Mucosa of rectum (tissue), 2 donors: ENCODE measurements at regions not wholly inside any gene's neighbourhood (a gene's known extent, or its start where the extent isn't known, plus 50 kb on each side); places are given as distances from the start of the nearest gene placed in this dataset.

ENCODE experiments used
- H3K27ac ChIP-seq, 2 donors: one replicate each; pipeline ENCODE4 v1.7.0; 2013; ENCODE audit warnings: inconsistent platforms in 2 of 2, low read depth in 2 of 2, low read length in 2 of 2
- H3K27me3 ChIP-seq, 2 donors: one replicate each; pipeline ENCODE4 v1.7.0; 2013; ENCODE audit warnings: low read length in 2 of 2; ENCODE audit not compliant: control insufficient read depth in 2 of 2, insufficient read depth in 2 of 2
- H3K36me3 ChIP-seq, 2 donors: one replicate each; pipeline ENCODE4 v1.7.0; 2013; ENCODE audit warnings: low read length in 2 of 2; ENCODE audit not compliant: control insufficient read depth in 2 of 2, insufficient read depth in 2 of 2
- H3K4me1 ChIP-seq, 2 donors: one replicate each; pipeline ENCODE4 v1.7.0; 2013; ENCODE audit warnings: low read length in 2 of 2, mild to moderate bottlenecking in 1 of 2; ENCODE audit not compliant: control insufficient read depth in 2 of 2, insufficient read depth in 2 of 2
- H3K4me3 ChIP-seq, 2 donors: one replicate each; pipeline ENCODE4 v1.7.0; 2013; ENCODE audit warnings: low read length in 2 of 2
- H3K9ac ChIP-seq, 2 donors: one replicate each; pipeline ENCODE4 v1.7.0; 2013; ENCODE audit warnings: low read length in 2 of 2, low read depth in 1 of 2, mild to moderate bottlenecking in 1 of 2
- H3K9me3 ChIP-seq, 2 donors: one replicate each; pipeline ENCODE4 v1.7.0; 2013; ENCODE audit warnings: low read length in 2 of 2; ENCODE audit not compliant: control insufficient read depth in 2 of 2
- donor health status: healthy.
- donor health status: Normal muscosa, but diverticular disease.

GRCh38 chr10:71032887-71033286 lies 144.5 kb upstream of the PCBD1 start:
- H3K27me3 ChIP-seq, result peaks cover 0 to 3% of the 10 kb centered on the region in 2 donors
- H3K36me3 ChIP-seq, result no peaks in the 10 kb centered on the region
- no peaks in the 10 kb centered on the region for H3K9me3 ChIP-seq
- H3K4me1 ChIP-seq, result no peaks in the 10 kb centered on the region
- H3K9ac ChIP-seq, result no peak overlapping the region
- no peak overlapping the region for H3K4me3 ChIP-seq
- no peak overlapping the region for H3K27ac ChIP-seq

DNA sequence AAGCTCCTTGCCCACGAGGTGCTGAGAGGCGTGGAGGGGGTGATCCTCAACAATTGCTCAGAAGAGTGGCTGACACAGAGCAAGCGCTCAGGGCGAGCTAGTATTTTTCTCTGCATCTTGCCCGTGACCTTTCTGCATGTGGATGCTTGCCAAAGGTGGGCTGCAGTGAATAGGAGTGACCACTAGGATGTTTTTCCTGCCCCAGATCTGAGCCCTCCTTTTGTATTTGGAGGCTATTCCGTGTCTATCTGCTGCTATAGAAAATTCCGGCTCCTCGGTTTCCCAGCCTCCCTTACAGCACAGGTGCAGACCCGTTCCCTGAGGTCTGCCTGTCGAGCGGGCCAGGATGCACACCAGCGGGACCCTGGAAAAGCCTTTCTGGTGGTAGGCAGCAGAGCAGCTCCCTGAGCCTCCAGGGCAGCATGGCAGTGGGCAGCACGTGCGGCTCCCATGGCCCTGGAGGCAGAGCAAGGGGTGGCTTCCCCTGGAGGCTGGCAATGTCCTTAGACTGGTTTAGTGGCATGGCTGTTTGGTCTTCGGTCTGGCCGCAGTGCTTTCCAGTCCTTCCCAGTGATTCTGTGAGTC lies 145.1 kb upstream of the PCBD1 start:
- Histone ChIP-seq H3K27me3 (peaks cover 0 to 3% of the 10 kb centered on the region in 2 donors), H3K4me3 (no peak overlapping the region), H3K27ac (no peak overlapping the region), H3K9ac (no peak overlapping the region), H3K4me1 (no peaks in the 10 kb centered on the region), H3K9me3 (no peaks in the 10 kb centered on the region), H3K36me3 (no peaks in the 10 kb centered on the region)

GRCh38 chr10:71035511-71036296 lies 147.3 kb upstream of the PCBD1 start:
- Histone ChIP-seq H3K27me3 (peaks cover 0 to 3% of the 10 kb centered on the region in 2 donors), H3K4me3 (no peak overlapping the region), H3K9ac (no peak overlapping the region), H3K27ac (no peak overlapping the region), H3K9me3 (no peaks in the 10 kb centered on the region), H3K36me3 (no peaks in the 10 kb centered on the region), H3K4me1 (no peaks in the 10 kb centered on the region)

- H3K9ac ChIP-seq, result no peak overlapping the region
- H3K27me3 ChIP-seq, result peaks cover 0 to 3% of the 10 kb centered on the region in 2 donors
- H3K4me1 ChIP-seq, result no peaks in the 10 kb centered on the region
- H3K36me3 ChIP-seq, result no peaks in the 10 kb centered on the region
- no peak overlapping the region for H3K4me3 ChIP-seq
- no peaks in the 10 kb centered on the region for H3K9me3 ChIP-seq
- H3K27ac ChIP-seq, result no peak overlapping the region
Observed at GRCh38 chr10:71036297-71036966, 148.1 kb upstream of the PCBD1 start.

GRCh38 chr10:71038091-71038633 lies 149.8 kb upstream of the PCBD1 start:
- Histone ChIP-seq H3K27me3 (no peaks in the 10 kb centered on the region), H3K4me1 (no peaks in the 10 kb centered on the region), H3K27ac (no peak overlapping the region), H3K9me3 (no peaks in the 10 kb centered on the region), H3K9ac (no peak overlapping the region), H3K36me3 (no peaks in the 10 kb centered on the region), H3K4me3 (no peak overlapping the region)

DNA sequence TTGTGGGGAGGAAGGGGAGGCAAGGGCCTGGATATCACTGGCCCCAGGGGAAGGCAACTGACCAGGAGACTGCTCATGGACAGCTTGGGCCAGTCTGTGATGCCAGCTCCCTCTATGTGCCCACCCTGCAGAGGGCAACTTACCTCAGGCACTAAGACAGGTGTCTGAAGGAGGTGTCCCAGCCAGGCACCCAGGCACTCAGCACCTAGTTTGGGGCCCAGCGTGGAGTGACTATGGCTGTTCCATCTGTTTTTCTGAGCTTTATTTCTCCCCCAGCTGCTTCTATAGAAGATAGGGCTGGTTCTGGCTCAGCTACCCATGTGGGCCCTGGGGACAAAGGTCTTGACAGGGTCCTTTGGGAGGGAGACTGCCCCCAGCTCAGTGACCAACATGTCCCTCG lies 150.6 kb upstream of the PCBD1 start:
- Histone ChIP-seq H3K4me3 (no peak overlapping the region), H3K9ac (no peak overlapping the region), H3K9me3 (no peaks in the 10 kb centered on the region), H3K27me3 (no peaks in the 10 kb centered on the region), H3K36me3 (no peaks in the 10 kb centered on the region), H3K4me1 (no peaks in the 10 kb centered on the region), H3K27ac (no peak overlapping the region)

DNA sequence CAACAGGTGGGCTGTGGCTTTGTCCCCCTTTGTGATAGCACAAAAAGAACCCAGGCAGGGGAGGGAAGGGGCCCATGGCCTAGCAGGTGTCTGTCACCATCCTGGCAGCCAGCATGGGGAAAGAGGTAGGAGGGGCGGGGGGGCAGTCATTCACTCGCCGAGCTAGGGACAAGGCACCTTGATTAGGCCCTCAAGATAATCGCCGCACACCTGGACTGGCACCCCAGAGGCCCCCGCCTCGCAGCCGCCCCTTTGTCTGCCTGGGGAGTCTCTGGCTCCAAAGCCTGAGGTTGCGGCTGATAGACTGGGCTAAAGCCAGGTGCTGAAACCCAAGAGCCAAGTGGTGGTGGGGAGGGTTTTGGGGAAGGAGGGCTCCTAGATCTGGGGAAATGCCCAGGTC lies 151.2 kb upstream of the PCBD1 start:
- no peaks in the 10 kb centered on the region for H3K9me3 ChIP-seq

GRCh38 chr10:71040343-71040742 lies 152.0 kb upstream of the PCBD1 start:
- Histone ChIP-seq H3K4me3 (no peak overlapping the region), H3K36me3 (no peaks in the 10 kb centered on the region), H3K9ac (no peak overlapping the region), H3K4me1 (no peaks in the 10 kb centered on the region), H3K9me3 (no peaks in the 10 kb centered on the region), H3K27ac (no peak overlapping the region), H3K27me3 (no peaks in the 10 kb centered on the region)

More for the DNA sequence above, 151.2 kb upstream of the PCBD1 start:
- Histone ChIP-seq H3K36me3 (no peaks in the 10 kb centered on the region), H3K4me1 (no peaks in the 10 kb centered on the region), H3K9ac (no peak overlapping the region), H3K27me3 (no peaks in the 10 kb centered on the region), H3K27ac (no peak overlapping the region), H3K4me3 (no peak overlapping the region)

DNA sequence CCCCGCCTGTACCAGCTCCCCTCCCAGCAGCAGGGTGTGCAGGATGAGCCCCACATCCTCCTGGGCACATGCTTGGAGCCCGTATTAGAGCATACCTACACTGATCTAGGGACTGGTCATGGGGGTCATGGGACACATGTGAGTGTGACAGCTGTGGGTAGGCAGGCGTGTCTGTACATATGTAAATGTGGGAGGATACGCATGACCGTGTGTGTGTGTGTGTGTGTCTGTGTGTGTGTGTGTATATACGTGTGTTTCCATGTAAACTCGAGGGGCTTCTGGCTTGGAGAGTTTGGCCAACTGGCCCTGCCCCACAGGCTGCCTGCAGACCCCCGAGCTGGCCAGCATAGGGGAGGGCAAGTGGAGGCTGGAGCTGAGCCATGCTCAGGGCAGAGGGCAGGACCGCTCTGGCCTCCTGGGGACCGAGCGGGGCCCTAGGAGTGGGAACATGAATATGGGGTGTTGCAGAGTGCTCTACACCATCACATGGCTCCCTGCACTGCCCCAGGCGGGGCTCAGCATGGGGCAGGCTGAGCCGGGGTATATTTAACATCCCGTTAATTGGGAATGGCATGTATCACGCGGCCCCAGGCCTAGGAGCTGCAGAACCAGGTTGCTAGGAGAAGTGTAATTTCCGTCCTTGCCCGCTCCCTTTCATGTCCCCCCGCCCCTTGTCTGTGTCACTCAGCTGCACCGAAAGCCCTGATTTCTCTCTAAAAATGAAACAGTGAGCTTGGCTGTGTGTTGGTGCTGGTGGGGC lies 152.7 kb upstream of the PCBD1 start:
- no peak overlapping the region for H3K9ac ChIP-seq
- no peaks in the 10 kb centered on the region for H3K9me3 ChIP-seq
- H3K27me3 ChIP-seq, result no peaks in the 10 kb centered on the region
- no peaks in the 10 kb centered on the region for H3K4me1 ChIP-seq
- no peak overlapping the region for H3K4me3 ChIP-seq
- no peak overlapping the region for H3K27ac ChIP-seq
- H3K36me3 ChIP-seq, result no peaks in the 10 kb centered on the region
